ENCODE measurements at regions not wholly inside any gene's neighbourhood (a gene's known extent, or its start where the extent isn't known, plus 50 kb on each side); places are given as distances from the start of the nearest gene placed in this dataset.

- CTCF ChIA-PET, result interaction anchor here (0.6 to 1.0 kb wide), 3 partner anchors 9 to 133 kb away, joined by 3 to 5 read pairs (median 3); no protein-coding TSS in a partner anchor
- no peaks in the 10 kb centered on the region for H3K36me3 Mint-ChIP-seq (ENCODE audit: insufficient read depth, unreplicated experiment)
- H3K4me1 Mint-ChIP-seq (ENCODE audit: insufficient read depth, unreplicated experiment), result peaks cover 29% of the 10 kb centered on the region
- intact Hi-C loops (cut with micrococcal nuclease), result loop anchor here (1.0 to 2.0 kb wide), 3 partner anchors 56 to 224 kb away; partner anchors contain the start of gene SPRED1
- POLR2A ChIA-PET, result interaction anchor here (0.7 to 4.9 kb wide), 10 partner anchors 14 to 124 kb away, joined by 3 to 64 read pairs (median 4); partner anchors contain the start of gene SPRED1
- no peaks in the 10 kb centered on the region for H3K9me3 Mint-ChIP-seq (ENCODE audit: unreplicated experiment)
- no peaks in the 10 kb centered on the region for H3K27me3 Mint-ChIP-seq (ENCODE audit: insufficient read depth, unreplicated experiment)
- no peak for TF ChIP-seq CTCF (IDR thresholded peaks at IDR 0.05; ENCODE audit: unreplicated experiment)
- BruUV-seq (replicated peaks), result no TSS peak
- DNase-seq (ENCODE audit: unreplicated experiment), result no peak
- H3K4me3 Mint-ChIP-seq (ENCODE audit: unreplicated experiment), result peak overlapping the region; percentile 70
- peak overlapping the region; percentile 76 for H3K27ac Mint-ChIP-seq (ENCODE audit: low read depth, unreplicated experiment)
Measured at GRCh38 chr15:38128921-38129320, 123.7 kb upstream of the SPRED1 start.

GRCh38 chr15:38129531-38130204 is 123.0 kb upstream of the SPRED1 start:
- POLR2A ChIA-PET, result interaction anchor here (0.6 to 4.9 kb wide), 12 partner anchors 19 to 138 kb away, joined by 3 to 64 read pairs (median 4); partner anchors contain the start of gene SPRED1
- H3K4me3 Mint-ChIP-seq (ENCODE audit: unreplicated experiment), result peak overlapping the region; percentile 70

GRCh38 chr15:38130205-38130567 is 122.5 kb upstream of the SPRED1 start:
- intact Hi-C loops (cut with micrococcal nuclease), result no loop called here
- H3K27ac Mint-ChIP-seq (ENCODE audit: low read depth, unreplicated experiment), result peak overlapping the region; percentile 76
- CTCF ChIA-PET, result interaction anchor here (0.5 to 0.9 kb wide), 3 partner anchors 58 to 88 kb away, joined by 3 to 4 read pairs (median 3); no protein-coding TSS in a partner anchor

More at GRCh38 chr15:38129531-38130204, 123.0 kb upstream of the SPRED1 start:
- no peak for TF ChIP-seq CTCF (IDR thresholded peaks at IDR 0.05; ENCODE audit: unreplicated experiment)
- peak; percentile 99 for DNase-seq (ENCODE audit: unreplicated experiment)
- CTCF ChIA-PET, result interaction anchor here (0.5 to 1.0 kb wide), 6 partner anchors 10 to 134 kb away, joined by 3 to 5 read pairs (median 3); no protein-coding TSS in a partner anchor
- intact Hi-C loops (cut with micrococcal nuclease), result loop anchor here (1.0 to 2.0 kb wide), 3 partner anchors 56 to 223 kb away; partner anchors contain the start of gene SPRED1
- Mint-ChIP-seq H3K36me3 (ENCODE audit: insufficient read depth, unreplicated experiment) (no peaks in the 10 kb centered on the region), H3K9me3 (ENCODE audit: unreplicated experiment) (no peaks in the 10 kb centered on the region), H3K27ac (ENCODE audit: low read depth, unreplicated experiment) (peak overlapping the region; percentile 76), H3K4me1 (ENCODE audit: insufficient read depth, unreplicated experiment) (peaks cover 29% of the 10 kb centered on the region), H3K27me3 (ENCODE audit: insufficient read depth, unreplicated experiment) (no peaks in the 10 kb centered on the region)
- BruUV-seq (replicated peaks), result no TSS peak

More at GRCh38 chr15:38130205-38130567, 122.5 kb upstream of the SPRED1 start:
- Mint-ChIP-seq H3K27me3 (ENCODE audit: insufficient read depth, unreplicated experiment) (no peaks in the 10 kb centered on the region), H3K36me3 (ENCODE audit: insufficient read depth, unreplicated experiment) (no peaks in the 10 kb centered on the region), H3K4me1 (ENCODE audit: insufficient read depth, unreplicated experiment) (peaks cover 29% of the 10 kb centered on the region), H3K9me3 (ENCODE audit: unreplicated experiment) (no peaks in the 10 kb centered on the region), H3K4me3 (ENCODE audit: unreplicated experiment) (peak overlapping the region; percentile 70)
- DNase-seq (ENCODE audit: unreplicated experiment), result peak; percentile 47
- BruUV-seq (replicated peaks), result no TSS peak
- POLR2A ChIA-PET, result interaction anchor here (0.9 to 4.9 kb wide), 10 partner anchors 57 to 138 kb away, joined by 3 to 64 read pairs (median 4); partner anchors contain the start of gene SPRED1
- no peak for TF ChIP-seq CTCF (IDR thresholded peaks at IDR 0.05; ENCODE audit: unreplicated experiment)

Data from MCF 10A (cell line).